NCI-H2196 (cell line): ENCODE measurements at regions not wholly inside any gene's neighbourhood (a gene's known extent, or its start where the extent isn't known, plus 50 kb on each side); places are given as distances from the start of the nearest gene placed in this dataset.
"Not testable (repeated sequence)": the region's sequence is repeated elsewhere in the genome, so short reads cannot be mapped to it uniquely, and the experiment has no call there.

Experiments
- DNase-seq: peaks from one replicate; lab custom pipeline; 2025; ENCODE audit not compliant: unreplicated experiment; lab: John Stamatoyannopoulos, UW

- no peak for DNase-seq
Observed at GRCh38 chr2:144131042-144131441, 388.9 kb downstream of the ZEB2 start.

GRCh38 chr2:144130551-144130950 is 389.4 kb downstream of the ZEB2 start:
- DNase-seq = no peak

DNA sequence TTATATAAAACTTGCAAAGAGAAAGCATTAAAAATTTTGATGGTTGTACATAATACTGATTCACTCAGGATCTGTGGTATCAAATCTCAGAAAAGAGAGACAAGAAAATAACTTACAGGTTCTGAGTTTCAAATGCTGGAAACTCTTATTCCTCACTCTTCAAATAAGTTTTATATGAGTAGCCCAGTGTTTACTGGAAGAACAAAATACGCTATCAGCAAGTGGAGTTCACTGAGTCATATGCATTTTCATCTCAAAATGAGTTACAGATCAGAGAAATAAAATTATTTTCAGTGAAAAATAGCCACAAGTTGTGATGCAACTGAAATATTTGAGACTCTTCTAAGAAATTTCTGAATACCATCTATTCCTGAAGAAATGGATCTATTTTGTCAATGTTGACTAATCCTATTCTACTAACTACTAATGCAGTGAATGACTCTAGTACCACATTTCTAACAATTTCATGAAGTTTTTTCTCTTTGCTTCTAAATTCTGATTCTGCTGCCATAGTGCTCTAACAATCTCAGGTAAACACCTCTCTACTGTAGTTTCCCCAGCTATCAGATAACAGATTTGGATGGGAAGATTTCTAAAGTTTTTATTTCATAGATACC is 391.7 kb downstream of the ZEB2 start:
- DNase-seq = no peak

GRCh38 chr2:144127693-144128092 is 392.2 kb downstream of the ZEB2 start:
- DNase-seq = no peak

DNA sequence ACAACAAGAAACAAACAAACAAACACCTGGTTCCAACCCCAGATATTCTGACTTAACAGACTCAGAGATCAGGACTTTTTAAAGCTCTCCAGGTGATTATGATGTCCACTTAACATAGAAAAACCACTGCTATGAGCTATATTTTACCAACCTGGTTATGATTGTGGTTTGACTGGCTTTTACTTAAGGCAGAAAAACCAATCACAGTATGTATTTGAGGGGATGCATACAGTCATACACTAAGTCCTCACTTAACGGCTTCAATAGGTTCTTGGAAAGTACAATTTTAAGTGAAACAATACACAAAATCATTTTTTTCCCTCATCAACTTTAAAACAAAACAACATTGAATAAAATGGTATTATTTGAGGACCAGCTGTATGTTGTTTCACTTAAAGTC is 393.6 kb downstream of the ZEB2 start:
- DNase-seq = no peak

- no peak for DNase-seq
Observed at GRCh38 chr2:144125751-144126150, 394.2 kb downstream of the ZEB2 start.

DNA sequence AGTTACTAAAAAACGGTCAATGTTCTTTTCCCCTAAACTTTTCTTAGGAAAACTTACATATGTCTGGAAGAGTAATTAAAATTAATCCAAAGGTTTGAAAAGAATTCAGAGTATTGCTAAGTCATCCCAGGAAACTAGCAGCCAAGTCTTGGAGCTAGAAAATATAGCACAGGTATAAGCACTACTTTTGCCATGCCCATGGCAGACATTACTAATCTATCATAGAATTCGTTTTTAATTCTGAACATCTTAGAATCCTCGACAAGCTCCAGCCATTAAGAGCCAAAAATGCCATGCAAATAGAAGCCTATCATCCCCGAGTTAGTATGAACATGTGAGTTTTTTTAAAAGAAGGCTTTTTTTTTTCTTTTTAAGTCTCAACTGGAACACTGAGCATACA is 395.0 kb downstream of the ZEB2 start:
- DNase-seq = no peak

DNA sequence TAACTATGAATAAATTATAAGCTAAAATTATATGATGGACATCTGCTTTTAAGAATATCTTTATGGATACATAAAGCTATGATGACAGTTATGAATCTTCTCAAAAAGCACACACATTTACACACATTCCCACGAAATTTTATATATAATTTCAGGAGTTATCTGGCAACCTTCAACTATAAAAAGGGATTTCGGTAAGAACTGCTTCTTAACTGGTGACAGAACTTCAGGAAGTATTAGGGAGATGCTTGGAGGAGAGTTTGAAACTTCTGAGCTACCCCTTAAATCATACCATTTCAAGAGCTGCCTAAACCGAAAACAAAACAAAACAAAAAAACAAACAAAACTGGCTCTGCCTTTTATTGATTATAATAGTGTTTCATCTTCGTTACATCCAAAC is 399.4 kb downstream of the ZEB2 start:
- no peak for DNase-seq

- DNase-seq = no peak
Observed at GRCh38 chr2:144117086-144117485, 402.8 kb downstream of the ZEB2 start.

DNA sequence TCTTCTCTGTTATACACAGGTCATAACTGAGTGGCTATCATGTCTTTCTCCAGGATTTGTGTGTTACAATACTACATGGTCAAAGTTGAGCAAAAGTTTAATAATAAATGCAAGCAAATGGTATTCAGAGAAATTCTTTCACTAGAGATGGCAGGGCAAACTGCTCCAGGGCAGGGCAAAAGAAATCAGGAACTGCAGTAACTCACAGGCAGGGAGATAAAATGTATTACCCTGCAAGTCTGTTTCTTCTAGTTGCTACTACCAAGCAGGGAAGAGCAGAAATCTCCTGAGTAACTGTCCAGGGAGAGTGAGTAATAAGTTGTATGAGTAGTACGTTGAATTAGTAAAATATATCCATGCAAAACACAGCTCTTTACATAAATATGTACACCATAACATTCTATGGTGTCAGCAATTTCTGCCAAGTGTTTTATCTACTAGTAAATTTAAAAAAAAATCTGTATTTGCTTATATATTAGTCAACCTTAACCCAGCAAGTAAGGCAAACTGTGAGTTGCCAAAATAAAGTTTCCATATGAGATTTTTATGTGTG is 404.1 kb downstream of the ZEB2 start:
- no peak for DNase-seq

GRCh38 chr2:144114760-144115159 is 405.2 kb downstream of the ZEB2 start:
- no peak for DNase-seq

- no peak for DNase-seq
Observed at GRCh38 chr2:144111437-144111836, 408.5 kb downstream of the ZEB2 start.

- DNase-seq = not testable (repeated sequence)
Observed at GRCh38 chr2:144106104-144106503, 413.8 kb downstream of the ZEB2 start.

DNA sequence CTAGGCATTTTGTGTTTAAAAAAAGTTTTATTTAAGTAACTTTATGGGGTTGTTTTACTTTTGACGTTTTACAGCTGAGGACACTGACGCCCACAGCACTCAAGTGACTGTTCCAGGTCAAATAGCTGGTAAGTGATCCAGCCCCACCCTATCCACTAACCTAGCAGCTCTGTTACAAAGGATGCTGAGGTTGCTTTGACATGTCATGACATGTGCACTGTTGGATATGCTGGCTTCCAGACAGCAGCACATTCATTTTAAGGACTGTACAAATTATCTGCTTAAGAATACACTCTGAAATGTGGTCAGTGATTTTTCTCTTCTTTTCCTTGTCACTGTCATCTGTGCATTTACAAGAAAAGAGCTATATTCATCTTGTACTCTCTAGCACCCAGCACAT is 417.5 kb downstream of the ZEB2 start:
- DNase-seq = no peak

GRCh38 chr2:144099780-144100377 is 420.0 kb downstream of the ZEB2 start:
- DNase-seq = no peak

GRCh38 chr2:144099340-144099739 is 420.6 kb downstream of the ZEB2 start:
- no peak for DNase-seq

DNA sequence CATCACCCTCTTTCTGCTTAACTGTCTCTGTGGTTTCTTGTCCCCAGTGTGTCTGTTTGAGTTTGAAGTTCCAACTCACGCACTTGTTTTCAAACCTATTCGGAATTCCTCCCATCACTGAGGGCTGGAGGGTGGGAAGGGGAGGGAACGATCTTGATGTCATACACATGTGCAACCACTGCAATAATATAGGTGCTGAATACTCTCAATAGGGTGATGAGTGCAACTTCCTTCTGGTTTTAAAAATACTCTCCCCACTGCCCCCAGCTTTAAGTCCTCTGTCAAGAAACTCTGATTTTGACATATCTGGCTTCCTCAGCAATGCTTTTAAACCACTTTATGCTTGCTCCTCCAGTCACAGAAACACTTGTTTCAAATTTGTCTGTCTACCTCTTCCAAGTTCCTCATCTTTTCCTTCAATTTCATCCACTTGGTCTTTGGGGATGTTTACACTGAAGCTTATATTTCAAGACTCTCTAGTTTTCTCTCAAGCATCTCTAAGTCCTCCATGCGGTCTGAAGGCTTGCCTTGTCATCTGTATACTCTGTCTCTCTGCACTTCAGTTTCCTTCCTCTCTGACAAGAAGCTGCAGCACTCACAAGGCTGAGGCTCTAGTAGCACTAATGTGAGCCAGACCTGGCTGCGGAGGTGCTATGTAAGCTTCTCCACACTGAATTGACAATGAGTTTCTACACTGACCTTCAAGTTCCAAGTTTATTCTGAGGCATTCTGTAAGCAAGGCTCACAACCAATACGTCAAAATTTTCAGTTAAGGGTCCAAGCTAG is 422.3 kb downstream of the ZEB2 start:
- DNase-seq = no peak

DNA sequence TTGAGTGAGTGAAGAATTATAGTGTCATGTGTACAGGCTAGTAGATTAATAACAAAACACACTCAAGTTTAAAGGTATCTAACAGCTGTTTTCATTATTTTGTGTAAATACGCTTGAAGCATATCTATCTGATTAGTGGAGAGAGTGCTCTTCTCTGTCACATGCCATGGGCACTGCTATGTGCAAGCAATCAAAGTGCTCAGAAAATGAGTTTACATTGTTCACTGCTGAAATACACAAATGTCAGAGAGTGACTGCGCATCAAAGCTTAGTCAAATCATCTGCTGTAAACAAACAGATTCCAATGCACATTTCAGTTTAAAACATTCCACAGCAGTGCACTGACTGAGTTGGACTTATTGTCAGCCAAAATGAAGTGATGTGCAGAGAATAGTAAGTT is 423.4 kb downstream of the ZEB2 start:
- no peak for DNase-seq

- DNase-seq = no peak
Observed at GRCh38 chr2:144094408-144095151, 425.3 kb downstream of the ZEB2 start.

- no peak for DNase-seq
Observed at GRCh38 chr2:144091622-144092021, 428.3 kb downstream of the ZEB2 start.

- DNase-seq = no peak
Observed at GRCh38 chr2:144088863-144089262, 431.1 kb downstream of the ZEB2 start.
